GM04503 (cell line): ENCODE measurements at regions not wholly inside any gene's neighbourhood (a gene's known extent, or its start where the extent isn't known, plus 50 kb on each side); places are given as distances from the start of the nearest gene placed in this dataset.

Experiments
- DNase-seq: peaks from one replicate; pipeline ENCODE4 v3.0.0-alpha.2; 2012; ENCODE audit warnings: low read depth

DNA sequence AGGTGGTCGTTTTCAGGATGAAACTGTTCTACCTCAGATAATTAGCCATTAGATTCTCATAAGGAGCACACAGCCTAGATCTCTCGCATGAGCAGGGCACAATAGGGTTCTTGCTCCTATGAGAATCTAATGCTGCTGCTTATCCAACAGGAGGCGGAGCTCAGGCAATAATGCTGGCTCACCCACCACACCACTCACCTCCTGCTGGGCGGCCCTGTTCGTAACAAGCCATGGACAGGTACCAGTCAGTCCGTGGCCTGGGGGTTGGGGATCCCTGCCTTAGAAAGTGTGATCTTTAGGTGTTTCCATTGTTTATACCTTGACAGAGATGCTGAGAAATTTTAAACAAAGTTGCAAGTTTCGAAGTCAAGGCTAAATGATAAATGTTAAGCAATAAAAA is 344.6 kb upstream of the HTR2A start:
- no peak for DNase-seq

DNA sequence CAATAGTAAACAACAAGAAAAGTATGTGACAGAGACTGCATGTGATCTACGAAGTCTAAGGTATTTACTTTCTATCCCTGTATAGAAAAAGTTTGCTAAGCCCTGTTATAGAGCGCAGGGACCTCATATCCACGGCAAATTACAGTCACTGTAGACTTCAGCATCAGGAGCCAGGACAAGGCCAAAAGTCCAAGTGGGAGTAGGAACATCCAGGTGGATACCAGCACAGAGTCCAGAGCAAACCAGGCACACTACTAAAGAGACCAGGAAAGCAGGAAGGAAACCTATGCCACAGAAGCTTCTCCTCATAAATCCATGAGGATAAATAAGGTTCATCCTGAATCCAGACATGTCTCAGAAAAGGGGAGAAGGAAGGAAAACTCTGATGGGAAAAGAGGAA is 342.2 kb upstream of the HTR2A start:
- DNase-seq: no peak

DNA sequence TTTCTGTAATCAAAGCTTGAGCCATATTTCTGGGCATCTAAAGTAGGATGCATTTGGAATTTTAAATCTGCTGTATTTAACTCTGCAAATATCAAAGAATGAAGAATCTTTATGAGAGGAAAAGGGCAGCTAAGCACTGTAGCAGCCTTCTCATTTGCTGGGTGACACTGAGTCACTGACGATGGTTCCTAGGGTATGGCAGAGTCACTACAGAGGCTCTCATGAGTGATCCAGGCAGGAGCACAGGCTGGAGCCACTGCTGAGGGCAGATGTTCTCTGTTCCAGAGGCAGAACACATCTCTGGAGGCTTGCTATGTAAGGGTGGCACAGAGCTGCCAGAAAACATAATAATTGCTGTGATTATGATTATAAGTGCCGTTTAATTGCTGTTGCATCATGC is 340.7 kb upstream of the HTR2A start:
- no peak for DNase-seq

DNA sequence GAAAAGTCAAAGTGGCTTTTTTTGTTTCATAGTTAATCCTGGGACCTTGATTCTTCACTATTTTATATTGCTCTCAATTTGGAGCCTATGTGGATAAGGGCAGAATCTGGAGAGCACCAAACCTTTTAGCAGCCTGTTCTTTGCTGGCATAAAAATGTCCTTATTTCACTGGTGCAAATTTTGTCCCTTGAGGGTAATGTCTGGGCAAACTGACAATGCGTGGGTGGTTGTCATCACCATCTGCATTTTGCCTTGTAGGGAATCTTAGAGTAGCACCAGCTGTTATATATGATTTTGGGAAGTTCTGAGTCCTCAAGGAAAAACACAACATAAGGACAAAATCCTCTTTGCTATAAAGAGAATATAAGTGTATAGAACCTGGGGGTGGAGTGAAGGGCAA is 336.9 kb upstream of the HTR2A start:
- DNase-seq: no peak

DNA sequence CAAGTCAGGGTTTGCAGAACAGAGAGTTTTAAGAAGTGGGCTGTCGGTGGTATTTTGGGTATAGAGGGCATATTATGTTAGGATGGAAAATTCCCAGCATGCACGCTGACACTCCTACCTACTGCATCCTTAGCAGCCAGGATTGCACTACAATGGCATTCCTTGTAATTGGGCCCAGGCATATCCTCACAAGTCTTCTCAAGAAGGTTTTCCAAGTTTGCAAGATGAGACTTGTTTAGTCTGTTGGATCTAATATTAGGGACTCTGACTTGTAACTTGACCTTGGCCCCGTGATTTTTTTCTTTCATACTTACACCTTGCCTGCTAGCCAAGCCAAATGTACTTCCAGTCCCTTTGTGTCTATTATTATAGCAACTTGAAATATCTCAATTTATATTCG is 335.7 kb upstream of the HTR2A start:
- no peak for DNase-seq

DNA sequence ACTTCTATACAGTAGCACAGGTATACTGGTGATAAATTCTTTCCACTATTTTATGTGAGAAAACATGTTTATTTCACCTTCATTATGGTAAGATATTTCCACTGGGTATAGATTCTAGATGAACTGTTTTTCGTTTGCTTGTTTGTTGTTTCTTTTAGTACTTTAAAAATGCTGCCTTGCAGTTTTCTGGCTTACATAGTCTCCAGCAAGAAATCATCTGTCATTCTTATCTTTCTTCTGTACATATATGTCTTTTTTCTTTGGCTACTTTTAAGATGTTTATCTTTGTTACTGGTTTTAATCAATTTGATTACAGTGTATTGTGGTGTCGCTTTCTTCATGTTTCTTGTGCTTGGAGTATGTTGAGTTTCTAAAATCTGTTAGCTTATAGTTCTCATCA is 333.3 kb upstream of the HTR2A start:
- DNase-seq: no peak

DNA sequence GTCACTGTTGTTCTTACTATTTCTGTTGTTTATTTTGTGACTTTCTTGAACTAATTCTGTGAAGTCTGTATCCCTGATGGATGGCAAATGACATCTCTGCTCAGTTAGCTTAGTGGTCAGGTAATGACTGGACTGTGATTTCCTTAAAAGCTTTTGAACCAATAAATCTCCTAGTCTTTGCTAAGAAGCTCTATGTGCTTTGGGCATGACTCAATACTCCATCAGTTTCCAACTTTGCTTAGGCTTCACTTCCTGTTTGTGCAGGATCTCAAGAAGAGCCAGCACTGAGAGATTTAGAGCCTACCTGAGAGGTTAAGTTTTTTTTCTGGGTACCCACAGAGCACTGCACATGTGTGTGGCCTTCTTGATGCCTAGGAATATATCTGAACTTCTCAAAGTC is 329.7 kb upstream of the HTR2A start:
- no peak for DNase-seq

DNA sequence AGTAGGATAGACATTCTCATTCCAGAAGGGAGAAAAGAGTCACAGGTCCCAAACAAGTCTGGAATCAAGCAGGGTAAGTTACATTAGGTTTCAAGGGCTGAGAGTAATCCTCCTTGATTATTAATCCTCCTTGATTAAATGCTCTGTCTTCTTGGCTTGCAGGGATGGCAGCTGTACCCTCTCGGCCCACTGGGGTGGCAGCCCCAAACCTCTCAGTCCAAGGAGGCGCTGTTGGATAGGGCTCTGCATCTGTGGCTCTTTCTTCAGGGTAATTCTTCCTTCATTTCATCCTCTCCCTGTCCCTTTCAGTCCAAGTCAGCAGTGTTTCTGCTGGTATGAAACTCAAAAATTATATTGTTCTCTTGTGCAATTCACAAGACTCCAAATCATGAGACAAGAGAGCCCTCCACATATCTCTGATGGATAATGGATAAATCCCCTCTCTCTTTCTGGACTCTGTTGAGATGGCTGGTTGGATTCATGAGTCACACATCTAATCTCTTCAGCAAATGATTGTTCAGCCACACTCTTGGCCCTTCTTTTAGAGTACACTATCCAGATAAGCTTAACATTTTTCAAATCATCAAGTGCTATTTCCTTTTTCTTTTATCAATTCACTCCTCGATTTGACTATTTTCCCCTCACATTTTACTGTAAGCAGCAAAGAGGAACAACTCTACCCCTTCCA is 323.7 kb upstream of the HTR2A start:
- DNase-seq: no peak

DNA sequence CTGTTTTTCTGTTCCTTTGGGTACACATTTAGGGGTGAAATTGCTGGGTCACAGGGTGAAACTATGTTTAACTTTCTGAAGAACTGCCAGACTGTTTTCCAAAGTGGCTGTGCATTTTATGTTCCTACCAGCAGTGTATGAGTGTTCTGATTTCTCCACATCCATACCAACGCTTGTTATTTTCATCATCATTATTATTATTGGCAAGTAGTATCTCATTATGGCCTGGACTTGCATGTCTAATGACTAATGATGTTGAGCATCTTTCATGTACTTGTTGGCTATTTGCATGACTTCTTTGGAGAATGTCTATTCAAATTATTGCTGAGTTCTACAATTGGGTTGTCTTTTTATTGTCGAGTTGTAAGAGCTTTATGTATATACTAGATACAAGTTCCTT is 321.8 kb upstream of the HTR2A start:
- no peak for DNase-seq

DNA sequence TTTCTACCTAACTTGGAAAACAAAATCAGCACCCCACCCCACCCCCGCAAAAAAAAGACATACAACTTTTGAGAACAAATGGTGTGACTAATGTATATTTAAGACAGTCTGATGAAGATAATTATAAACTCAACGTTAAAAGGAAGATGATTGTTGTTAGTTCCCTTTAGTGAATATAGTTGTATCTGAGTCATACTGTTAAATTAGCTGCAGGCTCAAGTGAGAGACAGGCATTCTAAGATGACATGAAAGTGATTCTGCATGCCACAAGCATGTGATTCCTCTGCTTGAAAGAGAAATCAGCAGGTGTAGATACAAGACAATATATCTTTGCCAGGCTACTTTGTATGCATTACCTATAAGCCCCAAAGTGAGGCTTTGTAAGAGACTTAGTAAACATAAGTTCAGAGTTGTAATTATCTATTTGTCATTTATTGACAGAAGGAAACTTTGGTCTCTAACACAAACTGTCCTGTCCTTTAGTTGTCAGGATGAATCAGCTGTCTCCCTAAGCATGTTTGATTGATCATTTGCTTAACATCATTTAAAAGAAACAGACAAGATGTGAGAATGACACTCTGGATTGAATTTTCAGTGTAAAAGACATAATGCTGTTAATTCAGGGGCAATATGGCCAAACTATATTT is 319.4 kb upstream of the HTR2A start:
- no peak for DNase-seq

DNA sequence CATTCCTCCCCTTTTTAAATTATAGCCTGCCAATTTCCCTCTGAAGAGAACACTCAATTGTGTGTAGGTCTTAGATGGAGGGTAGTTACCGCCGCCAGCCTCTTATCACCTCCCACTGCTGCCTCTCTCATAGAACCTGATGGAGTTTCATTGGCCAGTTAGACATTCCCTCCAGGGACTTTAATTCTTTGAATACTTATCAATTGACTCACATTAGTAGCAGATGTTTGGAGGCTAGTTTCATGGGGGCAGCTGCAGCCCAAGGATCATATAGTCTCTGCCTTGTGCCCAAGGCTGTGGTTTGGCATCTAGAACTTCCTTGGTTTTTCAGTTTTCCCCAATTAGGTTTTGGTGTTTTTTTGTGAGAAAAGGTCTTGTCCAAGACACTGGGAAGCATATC is 318.9 kb upstream of the HTR2A start:
- no peak for DNase-seq

DNA sequence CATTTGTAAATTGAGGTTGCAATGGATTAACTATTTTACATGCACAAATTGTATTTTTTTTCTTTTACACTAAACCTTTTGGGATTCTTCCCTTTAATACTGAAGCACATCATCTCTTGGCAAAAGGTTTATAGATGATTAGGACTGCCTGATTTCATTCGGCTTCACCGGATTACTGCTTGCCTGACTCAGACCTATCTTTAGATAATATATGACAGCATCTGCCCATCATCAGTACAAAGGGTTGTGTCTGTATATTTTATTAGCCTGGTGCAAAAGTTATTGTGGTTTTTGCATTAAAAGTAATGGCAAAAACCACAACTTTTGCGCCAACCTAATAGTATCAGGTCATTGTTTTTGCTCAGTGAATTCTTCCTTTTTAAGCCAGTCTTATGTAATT is 316.2 kb upstream of the HTR2A start:
- DNase-seq: no peak

DNA sequence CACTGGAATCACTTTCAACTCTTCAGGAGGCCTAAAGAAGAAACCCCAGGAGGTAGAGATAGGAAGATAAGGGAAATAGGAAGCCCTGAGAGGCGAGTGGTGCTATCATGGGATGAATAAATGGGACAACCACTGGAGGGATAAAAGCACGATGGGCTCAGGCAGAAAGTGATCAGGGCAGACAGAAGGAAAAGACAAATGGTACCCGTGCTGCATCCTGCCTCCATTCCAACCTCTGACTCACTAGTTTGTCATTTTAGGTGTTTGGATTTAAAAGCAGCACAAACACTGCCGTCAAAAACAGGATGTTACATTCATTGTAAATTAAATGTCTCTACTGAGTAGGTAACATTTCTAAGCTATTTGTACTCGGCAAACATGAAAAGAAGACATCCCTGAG is 314.3 kb upstream of the HTR2A start:
- no peak for DNase-seq

DNA sequence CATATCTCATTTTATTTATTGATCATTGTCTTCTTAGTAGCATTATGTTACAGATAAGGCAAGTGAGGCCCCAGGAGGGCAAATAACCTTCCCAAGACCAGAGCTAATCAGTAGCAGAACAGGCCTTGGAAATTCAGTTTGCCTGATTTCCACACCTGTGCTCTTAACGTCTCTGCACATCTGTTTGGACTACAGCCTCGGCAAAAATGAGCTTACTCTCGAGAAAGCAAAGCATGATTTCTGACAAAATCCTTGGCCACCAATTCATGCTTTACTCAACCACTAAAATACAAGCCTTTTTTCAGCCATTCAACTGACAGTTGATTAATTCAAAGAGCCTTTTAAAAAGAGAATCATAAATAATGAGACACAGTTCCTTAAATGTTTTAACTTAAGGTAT is 309.3 kb upstream of the HTR2A start:
- no peak for DNase-seq

DNA sequence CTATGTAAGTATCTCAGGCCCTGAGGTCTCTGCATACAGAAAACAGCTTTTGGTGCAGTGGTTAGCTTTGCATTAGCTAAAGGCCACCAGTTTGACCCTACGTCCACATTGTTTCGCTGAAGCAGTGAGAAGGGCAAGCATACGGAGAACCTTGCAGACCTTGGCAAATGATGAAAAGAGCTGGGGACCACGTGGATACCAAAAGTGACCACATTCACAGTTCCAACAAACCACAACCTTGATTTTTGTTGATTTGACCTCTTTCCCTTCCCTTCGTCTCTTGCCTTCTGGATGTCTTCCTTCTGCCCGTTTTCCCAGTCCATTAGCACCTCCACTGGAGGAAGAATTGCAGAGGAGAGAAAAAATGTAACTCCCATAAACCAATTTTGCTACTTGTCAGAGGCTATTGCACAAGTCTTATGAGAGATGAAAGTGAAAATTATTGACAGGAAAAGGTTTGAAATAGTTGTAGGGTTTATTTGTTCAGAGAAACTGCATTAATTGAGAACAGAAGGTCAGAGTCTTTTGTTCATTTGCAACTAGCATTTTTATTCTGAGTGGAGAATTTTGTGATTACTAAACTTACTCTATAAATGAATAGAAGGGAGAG is 293.9 kb upstream of the HTR2A start:
- no peak for DNase-seq

DNA sequence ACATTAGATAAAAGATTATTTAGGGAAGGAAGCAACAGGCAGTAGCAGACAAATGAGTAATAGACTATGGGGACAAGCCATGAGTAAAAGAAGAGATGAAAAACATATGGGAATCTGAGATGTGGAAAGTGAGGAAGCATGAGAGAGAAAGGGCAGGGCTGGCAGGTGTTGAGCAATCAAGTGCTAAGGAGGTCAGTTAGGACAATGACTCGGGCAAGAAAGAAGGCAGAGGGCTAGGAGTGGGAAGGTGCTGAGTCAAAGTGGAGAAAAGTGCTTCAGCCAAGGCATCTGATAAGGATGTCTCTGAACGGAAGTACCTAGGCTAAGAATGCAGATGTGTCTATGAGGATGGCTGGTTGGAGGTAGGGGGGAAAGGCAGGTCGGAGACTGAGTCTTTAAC is 291.9 kb upstream of the HTR2A start:
- DNase-seq: peak; percentile 65

DNA sequence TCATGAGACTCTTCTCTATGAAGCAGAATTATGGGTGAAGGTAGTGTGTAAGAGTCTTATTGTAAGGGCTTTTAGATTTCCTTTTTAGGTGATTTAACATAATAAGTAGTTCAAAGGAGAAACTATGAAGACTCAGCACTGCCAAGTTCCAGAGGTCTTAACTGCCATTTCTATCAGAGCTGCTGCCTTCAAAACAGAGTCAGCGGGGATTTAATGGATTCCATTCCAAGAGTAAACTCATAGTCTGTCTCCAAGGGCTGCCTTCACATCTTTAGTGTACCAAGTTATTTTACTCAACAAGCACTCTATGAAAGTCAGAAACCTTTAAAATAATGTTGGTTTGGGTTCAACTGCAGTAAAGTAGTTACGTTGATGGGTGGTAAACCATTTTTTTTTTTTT is 289.6 kb upstream of the HTR2A start:
- DNase-seq: no peak

DNA sequence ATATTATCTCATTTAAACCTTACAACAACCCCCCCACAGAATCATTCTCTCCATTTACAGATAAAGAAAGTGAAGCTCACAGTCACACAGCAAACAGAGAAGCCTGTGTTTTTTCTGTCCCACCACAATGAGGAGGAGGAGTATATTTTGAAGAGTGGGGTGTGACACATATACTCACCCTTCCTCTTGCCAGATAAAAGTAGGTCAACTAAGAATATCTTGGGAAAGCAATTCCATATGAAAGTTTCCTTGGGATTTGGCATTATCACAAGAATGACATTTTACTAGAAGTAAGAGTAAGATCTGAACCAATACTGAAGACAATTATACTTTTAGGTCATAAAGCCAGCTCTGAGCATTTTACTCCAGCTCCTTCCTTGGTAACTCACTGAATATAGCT is 287.5 kb upstream of the HTR2A start:
- DNase-seq: peak; percentile 19

DNA sequence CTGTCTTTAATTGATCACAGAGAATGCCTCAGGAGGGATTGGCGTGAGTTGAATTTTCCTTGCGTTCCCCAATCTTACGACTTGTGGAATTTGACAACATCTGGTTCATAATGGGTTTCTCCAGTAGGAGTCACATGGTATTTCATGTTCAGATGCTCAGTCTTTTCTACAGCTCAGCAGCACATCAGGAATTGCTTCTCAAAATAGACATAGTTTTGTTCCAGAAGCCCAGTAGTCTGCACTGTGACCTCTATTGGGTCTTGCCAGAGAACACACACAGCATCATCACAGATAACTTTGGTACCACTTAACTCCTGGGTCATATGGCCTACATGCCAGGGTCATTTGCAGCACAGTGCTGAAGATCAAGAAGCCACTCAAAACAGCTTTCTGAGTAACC is 282.5 kb upstream of the HTR2A start:
- DNase-seq: no peak

DNA sequence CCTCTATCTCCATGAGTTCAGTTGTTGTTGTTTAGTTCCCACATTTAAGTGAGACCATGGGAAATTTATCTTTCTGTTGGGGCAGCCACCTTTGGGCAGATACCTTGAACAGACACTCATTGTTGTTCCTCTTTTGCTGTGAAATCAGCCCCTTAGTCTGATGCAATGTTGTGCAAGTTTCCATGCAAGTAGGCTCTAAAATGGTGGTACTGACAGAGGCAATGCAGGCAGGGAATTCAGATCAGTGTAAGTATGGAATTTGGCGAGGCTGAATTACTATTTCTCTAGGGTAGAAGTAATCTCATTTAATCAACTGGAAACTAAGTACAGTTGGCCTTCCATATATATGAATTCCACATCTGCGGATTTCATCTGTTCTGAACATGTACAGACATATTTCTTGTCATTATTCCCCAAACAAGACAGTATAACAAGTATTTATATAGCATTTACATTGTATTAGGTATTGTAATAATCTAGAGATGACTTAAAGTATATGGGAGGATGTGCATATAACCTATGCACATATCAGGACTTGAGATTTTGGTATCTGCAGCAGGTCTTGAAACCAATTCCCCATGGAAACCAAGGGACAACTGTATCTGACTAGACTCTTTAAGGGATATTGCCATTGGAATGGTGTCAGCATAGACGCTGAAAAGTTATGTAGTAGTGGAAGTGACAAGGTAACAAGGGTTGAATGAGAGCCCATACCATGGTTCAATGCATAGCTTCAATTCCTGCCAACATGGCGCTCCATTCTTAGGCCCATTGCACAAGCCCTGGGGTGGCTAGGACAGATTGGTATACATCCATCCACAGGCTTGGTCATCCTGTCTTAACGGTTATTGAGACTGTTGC is 281.5 kb upstream of the HTR2A start:
- DNase-seq: no peak

DNA sequence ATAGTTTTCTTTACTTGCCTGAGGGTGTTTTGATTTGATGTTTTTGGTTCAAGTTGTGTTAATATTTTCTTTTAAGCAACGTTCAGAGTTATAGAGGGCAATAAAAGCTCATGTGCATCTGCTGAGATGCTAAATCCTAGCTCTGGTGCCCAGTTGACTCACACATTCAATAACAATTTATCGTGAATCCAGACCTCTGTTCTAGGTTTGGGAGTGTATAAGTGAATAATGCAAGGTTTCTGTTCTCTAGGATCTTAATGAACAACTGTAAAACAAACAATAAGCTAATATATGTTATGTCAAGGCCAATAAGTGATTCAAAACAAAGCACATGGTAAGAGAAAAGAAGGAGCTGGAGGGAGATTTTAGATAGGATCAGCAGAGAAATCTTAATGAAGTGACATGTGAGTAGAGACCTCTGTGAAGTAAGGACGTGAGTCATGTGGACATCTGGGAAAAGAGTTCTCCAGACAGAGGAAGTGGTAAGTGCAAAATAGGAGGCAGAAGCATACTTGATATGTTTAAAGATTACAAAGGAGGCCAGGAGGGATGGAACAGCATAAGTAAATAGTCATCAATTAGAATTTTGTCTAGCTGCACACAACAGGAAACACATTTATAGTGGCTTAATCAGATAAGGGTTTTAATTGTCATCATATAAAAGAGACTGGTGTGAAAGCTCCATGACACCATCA is 278.5 kb upstream of the HTR2A start:
- DNase-seq: peak; percentile 55

DNA sequence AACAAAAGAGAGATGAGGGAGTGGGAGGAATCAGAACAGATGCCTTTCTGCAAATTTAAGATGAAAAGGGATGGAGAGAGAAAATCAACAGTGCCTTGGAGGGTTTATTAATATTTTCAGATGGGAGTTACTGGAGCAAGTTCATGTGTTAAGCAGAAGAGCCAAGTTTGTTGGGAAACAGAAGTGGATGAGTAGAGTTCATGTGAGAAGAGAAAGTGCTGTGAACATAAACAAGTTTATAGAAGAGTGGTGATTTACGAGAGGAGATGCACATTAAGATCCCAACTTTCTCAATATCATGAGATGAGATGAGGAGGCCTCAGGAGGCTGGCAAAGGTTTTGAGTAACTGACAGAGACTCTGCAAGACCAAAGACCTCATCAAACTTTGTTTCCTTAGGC is 274.1 kb upstream of the HTR2A start:
- no peak for DNase-seq
